GM12878 (cell line): ENCODE measurements at regions not wholly inside any gene's neighbourhood (a gene's known extent, or its start where the extent isn't known, plus 50 kb on each side); places are given as distances from the start of the nearest gene placed in this dataset.

Experiments used
- ATAC-seq: fragments of 200-7000 bp; cut with Tn5 transposase; 3 replicates; pipeline ENCODE4 v1.9.1; 2020; ENCODE audit warnings: mild to moderate bottlenecking, moderate library complexity
- BruUV-seq: library from RNA; stranded (reverse); fragments of 400-500 nt; replicated peaks from 2 replicates; lab custom pipeline; 2021; lab: Mats Ljungman, UMichigan
- CTCF ChIA-PET: fragments of 300-600 bp; sonication (Branson Sonifier 250); formaldehyde crosslinking; extraction: SDS; loops from one replicate; lab custom pipeline; 2021; ENCODE audit warnings: inconsistent platforms; lab: Yijun Ruan, JAX
- POLR2A ChIA-PET: fragments of 350-600 bp; formaldehyde crosslinking; extraction: SDS; loops from one replicate; lab custom pipeline; 2021; ENCODE audit warnings: inconsistent platforms; lab: Charles Lee
- RAD21 ChIA-PET: fragments of 300-600 bp; sonication (Branson Sonifier 250); formaldehyde crosslinking; loops from one replicate; lab custom pipeline; 2023; ENCODE audit warnings: antibody characterized with exemption; ENCODE audit not compliant: unreplicated experiment; lab: Charles Lee
- SMC1A ChIA-PET: fragments of 300-600 bp; sonication (Branson Sonifier 250); formaldehyde crosslinking; loops from one replicate; lab custom pipeline; 2023; ENCODE audit not compliant: unreplicated experiment, uncharacterized antibody; lab: Charles Lee
- DNase-seq: peaks from one replicate; pipeline ENCODE4 v3.0.0-alpha.2; 2011; ENCODE audit warnings: low read depth, low spot score
- FAIRE-seq: peaks from 3 replicates; lab custom pipeline; 2011; peaks lifted over from hg19 to GRCh38; lab: Jason Lieb, UNC
- H2AFZ ChIP-seq: 2 replicates; pipeline ENCODE4 v1.6.0; 2011; ENCODE audit warnings: low read depth, low read length, control low read depth; ENCODE audit not compliant: control insufficient read depth
- H3K27ac ChIP-seq: 2 replicates; pipeline ENCODE4 v1.5.1; 2011; ENCODE audit warnings: control low read depth; ENCODE audit not compliant: control insufficient read depth, insufficient read depth
- H3K27me3 ChIP-seq, 2 experiments: replicated peaks in 1 of 2; 2 replicates each; pipeline versions ENCODE4 v1.6.0 to v1.6.1; 2011; ENCODE audit warnings: low read length in 1 of 2; ENCODE audit not compliant: control insufficient read depth in 2 of 2, insufficient read depth in 2 of 2
- H3K36me3 ChIP-seq, 2 experiments: 2 replicates each; pipeline ENCODE4 v1.5.1; 2011; ENCODE audit warnings: low read length in 1 of 2; ENCODE audit not compliant: control insufficient read depth in 2 of 2, insufficient read depth in 2 of 2
- H3K4me1 ChIP-seq: 2 replicates; pipeline ENCODE4 v1.6.1; 2011; ENCODE audit warnings: mild to moderate bottlenecking, low read length, moderate library complexity, mixed read lengths; ENCODE audit not compliant: control insufficient read depth, insufficient read depth
- H3K4me2 ChIP-seq: 2 replicates; pipeline ENCODE4 v1.6.0; 2011; ENCODE audit warnings: control low read depth; ENCODE audit not compliant: control insufficient read depth, insufficient read depth
- H3K4me3 ChIP-seq: fragments of 200-600 bp; sonication (generic); 2 replicates; pipeline ENCODE4 v1.5.1; 2016
- H3K79me2 ChIP-seq: 2 replicates; pipeline ENCODE4 v1.6.0; 2011; ENCODE audit warnings: low read length; ENCODE audit not compliant: control insufficient read depth, insufficient read depth
- H3K9ac ChIP-seq: 2 replicates; pipeline ENCODE4 v1.8.0; 2011; ENCODE audit warnings: low read length, control low read depth, mixed read lengths; ENCODE audit not compliant: control insufficient read depth, insufficient read depth
- H3K9me3 ChIP-seq: replicated peaks from 3 replicates; pipeline ENCODE4 v1.5.1; 2011; ENCODE audit warnings: mild to moderate bottlenecking, low read length; ENCODE audit not compliant: control insufficient read depth, insufficient read depth
- H4K20me1 ChIP-seq: 2 replicates; pipeline ENCODE4 v1.6.0; 2011; ENCODE audit not compliant: control insufficient read depth, insufficient read depth
- CHD1 ChIP-seq: IDR thresholded peaks from 2 replicates; pipeline ENCODE4 v1.6.1; 2012; ENCODE audit warnings: low read depth, low read length, improper control_type of control experiment
- ELK1 ChIP-seq: IDR thresholded peaks from 2 replicates; pipeline ENCODE4 v1.6.1; 2012; ENCODE audit warnings: low read depth, low read length, improper control_type of control experiment
- ESRRA ChIP-seq: IDR thresholded peaks from 2 replicates; pipeline ENCODE4 v1.6.1; 2012; ENCODE audit warnings: mild to moderate bottlenecking, low read length, improper control_type of control experiment
- IKZF1 ChIP-seq: fragments of 450-650 bp; conservative IDR thresholded peaks from 2 replicates; pipeline ENCODE4 v1.6.1; 2017; ENCODE audit warnings: antibody characterized with exemption, mild to moderate bottlenecking
- KLF5 ChIP-seq: fragments of 450-650 bp; IDR thresholded peaks from 2 replicates; pipeline ENCODE4 v1.6.1; 2014; ENCODE audit warnings: mild to moderate bottlenecking; ENCODE audit not compliant: partially characterized antibody
- NFYA ChIP-seq: IDR thresholded peaks from 2 replicates; pipeline ENCODE4 v1.6.1; 2011; ENCODE audit warnings: low read depth, mild to moderate bottlenecking, low read length, improper control_type of control experiment, borderline replicate concordance
- NFYB ChIP-seq: IDR thresholded peaks from 2 replicates; pipeline ENCODE4 v1.6.1; 2011; ENCODE audit warnings: low read depth, mild to moderate bottlenecking, low read length, improper control_type of control experiment, moderate library complexity; ENCODE audit not compliant: insufficient read depth
- NRF1 ChIP-seq: conservative IDR thresholded peaks from 2 replicates; pipeline ENCODE4 v1.6.1; 2011; ENCODE audit warnings: mild to moderate bottlenecking, low read depth, low read length, improper control_type of control experiment
- POLR2AphosphoS2 ChIP-seq: IDR thresholded peaks from 2 replicates; pipeline ENCODE4 v1.6.1; 2011; ENCODE audit warnings: low read depth, mild to moderate bottlenecking, low read length, improper control_type of control experiment, moderate library complexity
- REST ChIP-seq: IDR thresholded peaks from 2 replicates; pipeline ENCODE4 v1.6.1; 2012; ENCODE audit warnings: mild to moderate bottlenecking, low read depth, low read length
- SKIL ChIP-seq: fragments of 450-650 bp; IDR thresholded peaks from 2 replicates; pipeline ENCODE4 v1.6.1; 2017; ENCODE audit warnings: mild to moderate bottlenecking, low read depth, inconsistent platforms; ENCODE audit not compliant: poor library complexity, severe bottlenecking
- STAT3 ChIP-seq: IDR thresholded peaks from 2 replicates; pipeline ENCODE4 v1.6.1; 2011; ENCODE audit warnings: low read depth, low read length, improper control_type of control experiment
- TCF12 ChIP-seq: IDR thresholded peaks from 2 replicates; pipeline ENCODE4 v1.6.1; 2011; ENCODE audit warnings: low read depth, mild to moderate bottlenecking, low read length
- WGBS: methylation state at CpG from one replicate; pipeline ENCODE4 v1.1.6; 2016; ENCODE audit warnings: low lambda C conversion rate; ENCODE audit not compliant: insufficient replicate concordance, insufficient coverage; ENCODE audit errors: missing lambda C conversion rate; 5-methylcytosine and 5-hydroxymethylcytosine counted together
- in situ Hi-C: fragments of 300-500 bp; cut with MboI; formaldehyde crosslinking; loops from 9 replicates; pipeline ENCODE4 v1.14.3; 2018; ENCODE audit warnings: mixed read lengths
- intact Hi-C: fragments of 100-400 bp; cut with micrococcal nuclease; formaldehyde crosslinking; loops from one replicate; pipeline ENCODE4 v1.14.2; 2022; ENCODE audit not compliant: unreplicated experiment

GRCh38 chr12:130043685-130044406, 118.4 kb upstream of the FZD10 start:
- no peaks in the 10 kb centered on the region for H3K9me3 ChIP-seq
- H3K4me3 ChIP-seq = no peak overlapping the region
- CTCF ChIA-PET = interaction anchor here (1.2 kb wide), 1 partner anchor 704 kb away, joined by 3 read pairs; no protein-coding TSS in a partner anchor
- no peak overlapping the region for H3K9ac ChIP-seq
- intact Hi-C loops (no loop called here), in situ Hi-C loops (no loop called here)
- TF ChIP-seq NRF1 (no peak), POLR2AphosphoS2 (no peak), CHD1 (no peak), NFYA (no peak), ELK1 (no peak), IKZF1 (no peak), KLF5 (no peak), TCF12 (no peak), NFYB (no peak), SKIL (no peak), ESRRA (no peak), STAT3 (no peak), REST (no peak)
- SMC1A ChIA-PET = no interaction called here
- no peak for ATAC-seq
- no peak overlapping the region for H2AFZ ChIP-seq
- DNase-seq = no peak
- no peak overlapping the region for H3K4me2 ChIP-seq
- no peaks in the 10 kb centered on the region for H4K20me1 ChIP-seq
- WGBS = 68% methylated on average over 13 of the region's 13 CpGs
- no peaks in the 10 kb centered on the region for H3K27me3 ChIP-seq
- RAD21 ChIA-PET = no interaction called here
- FAIRE-seq = no peak
- POLR2A ChIA-PET = no interaction called here
- no peaks in the 10 kb centered on the region for H3K36me3 ChIP-seq
- BruUV-seq = no TSS peak
- H3K79me2 ChIP-seq = no peaks in the 10 kb centered on the region
- H3K27ac ChIP-seq = no peak overlapping the region
- no peaks in the 10 kb centered on the region; the same call in 1 of the 2 replicates for H3K4me1 ChIP-seq
